ENCODE measurements at regions not wholly inside any gene's neighbourhood (a gene's known extent, or its start where the extent isn't known, plus 50 kb on each side); places are given as distances from the start of the nearest gene placed in this dataset.

- DNase-seq, result no peak
Observed at GRCh38 chr14:96638041-96638855, 136.1 kb downstream of the PAPOLA start.

- no peak for DNase-seq
Observed at GRCh38 chr14:96639550-96639949, 137.4 kb downstream of the PAPOLA start.

- DNase-seq, result no peak
Observed at GRCh38 chr14:96648506-96649326, 146.5 kb downstream of the PAPOLA start.

GRCh38 chr14:96649327-96649601 is 147.1 kb downstream of the PAPOLA start:
- DNase-seq, result no peak

GRCh38 chr14:96653597-96653996 is 143.6 kb upstream of the VRK1 start:
- DNase-seq, result no peak

GRCh38 chr14:96658611-96659010 is 138.6 kb upstream of the VRK1 start:
- DNase-seq, result no peak

GRCh38 chr14:96660123-96660522 is 137.1 kb upstream of the VRK1 start:
- DNase-seq, result peak; percentile 77

GRCh38 chr14:96660667-96661066 is 136.5 kb upstream of the VRK1 start:
- no peak for DNase-seq

GRCh38 chr14:96661244-96661969 is 135.8 kb upstream of the VRK1 start:
- DNase-seq, result no peak

GRCh38 chr14:96662116-96662970 is 134.8 kb upstream of the VRK1 start:
- peak; percentile 22 for DNase-seq

- no peak for DNase-seq
Observed at GRCh38 chr14:96663076-96663475, 134.1 kb upstream of the VRK1 start.

GRCh38 chr14:96663491-96664067 is 133.6 kb upstream of the VRK1 start:
- no peak for DNase-seq

GRCh38 chr14:96666088-96666487 is 131.1 kb upstream of the VRK1 start:
- peak; percentile 32 for DNase-seq

GRCh38 chr14:96670391-96670790 is 126.8 kb upstream of the VRK1 start:
- no peak for DNase-seq

- DNase-seq, result no peak
Observed at GRCh38 chr14:96671218-96671617, 126.0 kb upstream of the VRK1 start.

- no peak for DNase-seq
Observed at GRCh38 chr14:96673706-96674105, 123.5 kb upstream of the VRK1 start.

GRCh38 chr14:96674121-96674520 is 123.1 kb upstream of the VRK1 start:
- no peak for DNase-seq

GRCh38 chr14:96676166-96676565 is 121.0 kb upstream of the VRK1 start:
- DNase-seq, result no peak

- no peak for DNase-seq
Observed at GRCh38 chr14:96681829-96682228, 115.4 kb upstream of the VRK1 start.

GRCh38 chr14:96682401-96682800 is 114.8 kb upstream of the VRK1 start:
- no peak for DNase-seq

GRCh38 chr14:96683562-96684289 is 113.5 kb upstream of the VRK1 start:
- DNase-seq, result no peak

- no peak for DNase-seq
Observed at GRCh38 chr14:96686126-96686525, 111.1 kb upstream of the VRK1 start.
